NCI-H2107 treated with DMSO at 0.1 percent for 48 hours (cell line): ENCODE measurements at regions not wholly inside any gene's neighbourhood (a gene's known extent, or its start where the extent isn't known, plus 50 kb on each side); places are given as distances from the start of the nearest gene placed in this dataset.
A peak's percentile ranks its signal among the peaks of the same experiment; 100 is the strongest.

Experiments
- DNase-seq: peaks from one replicate; lab custom pipeline; 2025; ENCODE audit not compliant: unreplicated experiment; lab: John Stamatoyannopoulos, UW

DNA sequence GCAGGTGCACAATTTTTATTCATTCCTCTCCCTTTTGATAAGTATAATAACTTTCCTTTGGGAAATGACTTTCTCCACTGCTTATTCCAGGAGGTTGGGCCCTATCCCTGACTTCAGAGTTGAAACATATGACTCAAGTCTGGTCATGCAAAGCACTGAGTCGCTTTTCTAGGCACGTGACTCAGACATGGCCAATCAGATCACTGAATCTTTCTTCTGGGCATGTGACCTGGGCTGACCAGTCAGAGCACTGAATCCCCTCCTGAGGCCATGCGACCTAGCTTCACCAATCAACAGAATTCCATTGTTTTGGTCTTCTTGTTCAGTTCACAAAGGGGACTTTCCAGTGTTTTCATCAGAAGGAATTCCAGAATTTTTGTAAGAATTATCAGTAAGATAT is 377.1 kb upstream of the KITLG start:
- no peak for DNase-seq

DNA sequence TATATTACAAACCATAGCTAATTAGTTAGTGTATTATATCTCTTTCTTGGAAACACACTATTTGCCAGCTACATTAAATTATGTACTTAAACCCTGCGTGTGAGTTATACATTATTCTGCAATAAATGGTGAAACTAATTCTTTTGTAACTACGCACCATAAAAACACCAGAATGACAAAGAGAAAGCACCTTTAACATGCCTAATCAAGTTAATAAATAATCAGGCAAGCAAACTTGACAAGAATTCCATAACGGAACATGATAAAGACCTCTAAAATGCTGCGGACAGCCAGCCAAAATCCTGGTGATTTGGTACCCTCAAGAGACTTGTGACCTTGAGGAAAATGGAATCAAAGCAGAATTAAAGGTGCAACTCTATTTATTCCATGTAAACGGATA is 375.3 kb upstream of the KITLG start:
- DNase-seq, result no peak

DNA sequence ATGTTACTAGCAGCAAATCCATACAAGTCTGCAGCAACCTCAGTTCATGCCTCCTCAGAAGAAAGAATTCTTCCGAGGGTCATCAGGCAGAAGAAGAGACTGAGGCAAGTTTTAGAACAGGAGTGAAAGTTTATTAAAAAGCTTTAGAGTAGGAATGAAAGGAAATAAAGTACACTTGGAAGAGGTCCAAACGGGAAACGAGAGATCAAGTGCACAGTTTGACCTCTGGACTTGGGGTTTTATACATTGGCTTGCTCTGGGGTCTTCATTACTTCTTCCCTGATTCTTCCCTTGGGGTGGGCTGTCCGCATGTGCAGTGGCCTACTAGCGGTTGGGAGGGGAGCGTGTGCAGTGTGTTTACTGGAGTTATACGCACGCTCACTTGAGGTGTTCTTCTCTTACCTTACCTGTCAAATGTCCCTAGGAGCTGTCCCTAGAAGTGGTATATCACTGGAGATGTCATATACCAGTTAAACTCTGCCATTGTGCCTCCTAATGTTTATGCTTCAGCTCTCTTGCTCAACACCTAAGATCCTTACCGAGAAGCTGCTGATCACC is 372.8 kb upstream of the KITLG start:
- no peak for DNase-seq

DNA sequence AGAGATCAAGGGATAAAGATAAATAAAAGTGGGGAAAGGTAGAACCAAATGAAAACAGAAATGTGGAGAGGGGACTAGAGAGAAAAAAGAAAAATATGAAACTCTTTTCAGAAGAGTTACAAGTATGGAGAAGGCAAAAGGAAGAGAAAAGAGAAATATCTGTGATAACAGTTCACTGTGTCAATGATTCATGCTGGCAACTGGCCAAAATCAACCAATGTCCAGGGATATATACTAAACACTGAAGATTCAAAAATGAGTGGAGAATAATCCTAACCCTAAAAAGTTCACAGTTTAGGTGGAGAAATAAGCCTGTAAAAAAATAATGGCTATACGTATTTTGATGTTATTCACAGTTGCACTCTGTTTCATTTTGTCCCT is 372.3 kb upstream of the KITLG start:
- no peak for DNase-seq

DNA sequence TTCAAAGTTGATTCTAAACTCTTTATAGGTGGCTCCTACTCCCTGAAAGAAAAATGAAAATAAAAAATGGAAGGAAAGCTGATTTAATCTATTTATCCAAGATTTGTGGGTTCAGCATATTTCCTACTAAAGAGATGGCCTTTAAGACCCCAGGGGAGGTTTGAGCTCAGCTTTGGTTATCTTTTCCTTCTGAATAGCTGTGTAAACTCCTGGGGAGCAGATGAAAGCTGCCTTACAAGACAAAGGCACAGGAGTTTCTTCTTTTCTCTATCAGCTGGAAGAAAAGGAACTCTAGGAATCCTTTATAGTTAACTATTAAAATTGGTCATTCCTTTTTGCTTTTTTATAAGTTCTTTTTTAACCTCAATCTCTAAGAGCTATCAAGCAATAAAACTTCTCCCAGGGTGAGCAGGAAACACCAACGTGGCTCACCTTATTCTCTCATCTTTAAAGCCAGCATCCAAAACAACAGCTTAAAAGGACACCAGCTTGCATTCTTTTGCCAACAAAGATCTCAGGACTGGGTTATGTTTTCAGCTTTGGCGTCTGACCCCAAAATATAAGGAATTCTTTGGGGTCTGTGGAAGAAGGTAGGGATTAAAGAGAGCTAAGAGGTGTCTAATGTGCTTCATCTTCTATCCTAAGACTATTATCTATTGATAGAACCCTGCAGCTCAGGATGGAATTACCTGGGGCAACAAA is 371.7 kb upstream of the KITLG start:
- DNase-seq, result no peak

DNA sequence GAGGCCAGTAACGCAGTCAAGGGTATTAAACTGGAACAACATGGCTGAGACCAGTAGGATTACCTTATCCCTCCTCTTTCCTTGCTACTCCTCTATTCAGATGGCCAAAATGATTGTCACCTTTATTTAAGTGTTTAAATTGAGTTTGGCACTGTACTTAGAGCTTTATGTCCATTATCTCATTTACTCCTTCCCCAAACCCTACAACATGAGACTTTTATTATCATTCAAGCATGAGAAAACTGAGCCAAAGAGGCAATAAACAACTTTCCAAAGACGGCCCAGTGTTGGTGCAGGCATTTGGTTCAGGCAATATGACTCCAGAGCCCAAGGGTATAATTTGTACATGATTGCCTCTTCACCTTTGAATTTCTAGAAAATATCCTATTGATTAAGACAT is 370.9 kb upstream of the KITLG start:
- DNase-seq, result peak; percentile 92

DNA sequence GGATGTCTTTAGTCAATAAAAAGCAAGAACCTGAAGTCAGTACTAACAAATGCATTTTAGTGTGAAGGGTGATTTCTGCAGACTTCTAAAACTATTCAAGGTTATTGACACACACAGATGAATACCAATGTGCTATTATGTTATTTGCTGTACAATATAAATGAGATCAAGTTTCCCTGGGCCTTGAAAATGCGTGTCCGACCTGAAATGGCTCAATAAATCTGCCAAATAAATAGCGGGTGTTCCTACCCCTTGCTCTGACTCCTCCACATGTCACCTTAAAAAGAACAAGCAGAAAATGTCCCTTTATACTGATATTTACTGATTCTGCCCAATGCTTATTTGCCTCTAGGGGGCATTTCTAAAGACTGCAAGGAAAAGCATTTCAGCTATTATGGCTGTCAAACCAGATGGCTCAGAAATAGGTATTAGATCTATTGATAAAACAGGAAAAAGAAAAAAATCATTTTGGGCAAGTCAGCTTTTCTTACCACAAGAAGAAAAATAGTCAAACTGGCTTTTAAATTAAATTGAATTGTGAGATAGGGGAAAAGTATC is 367.3 kb upstream of the KITLG start:
- DNase-seq, result no peak

DNA sequence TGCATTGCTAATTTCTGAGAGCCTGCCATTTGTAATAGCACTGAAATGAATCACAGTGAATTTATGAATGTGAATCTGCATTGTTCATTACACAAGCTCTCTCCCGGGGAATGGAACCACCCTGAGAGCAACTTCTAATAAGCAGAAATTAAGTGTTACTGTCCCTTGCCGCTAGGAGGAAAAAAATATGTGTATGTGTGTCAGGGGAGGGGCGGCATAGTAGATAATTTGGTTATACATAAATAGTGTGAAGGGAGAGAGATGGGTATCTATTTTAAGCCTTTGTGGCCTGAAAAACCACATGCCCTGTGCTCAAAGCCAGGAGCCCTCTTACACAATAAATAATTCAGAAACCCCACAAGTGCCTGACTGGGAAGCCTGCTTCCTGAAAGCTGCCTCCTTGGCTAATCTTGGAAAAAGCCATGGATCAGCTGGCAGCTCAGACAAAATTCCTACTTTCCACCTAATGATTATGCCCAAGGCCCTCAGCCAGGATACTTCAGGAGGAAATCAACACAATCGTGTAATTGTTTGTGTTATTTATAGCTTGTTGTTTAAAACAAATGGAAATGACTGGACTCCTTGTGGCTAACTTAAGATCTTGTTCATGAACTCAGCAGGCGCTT is 366.2 kb upstream of the KITLG start:
- peak; percentile 78 for DNase-seq

DNA sequence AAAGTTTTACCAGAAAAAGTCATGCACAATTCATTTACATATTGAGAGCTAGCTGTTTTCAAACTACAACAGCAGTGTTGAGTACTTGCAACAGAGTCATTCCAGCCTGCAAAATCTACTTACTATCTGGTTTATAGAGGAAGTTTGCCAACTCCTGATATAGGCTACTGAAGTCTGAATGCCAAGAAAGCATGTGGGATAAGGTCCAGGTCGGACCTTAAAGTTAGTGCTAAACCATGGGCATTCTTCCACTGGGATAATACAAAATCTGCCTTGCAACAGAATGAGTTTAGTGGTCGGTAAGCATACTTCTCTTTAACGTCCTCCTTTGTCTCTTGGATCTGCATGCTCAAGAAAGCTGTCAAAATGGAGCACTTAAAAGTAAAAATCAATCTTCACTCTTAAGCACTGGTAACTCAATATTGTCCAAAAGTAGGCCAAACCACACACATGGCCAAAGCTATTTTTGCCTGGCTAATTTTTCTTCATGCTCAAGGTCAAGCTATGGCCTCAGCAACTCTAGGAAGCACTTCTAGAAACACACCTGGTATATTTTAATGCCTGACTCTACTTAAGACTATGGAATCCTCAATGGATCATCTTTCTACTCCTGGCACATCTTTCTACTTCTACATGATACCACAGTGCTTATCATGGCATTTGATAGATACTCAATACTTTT is 364.9 kb upstream of the KITLG start:
- no peak for DNase-seq

DNA sequence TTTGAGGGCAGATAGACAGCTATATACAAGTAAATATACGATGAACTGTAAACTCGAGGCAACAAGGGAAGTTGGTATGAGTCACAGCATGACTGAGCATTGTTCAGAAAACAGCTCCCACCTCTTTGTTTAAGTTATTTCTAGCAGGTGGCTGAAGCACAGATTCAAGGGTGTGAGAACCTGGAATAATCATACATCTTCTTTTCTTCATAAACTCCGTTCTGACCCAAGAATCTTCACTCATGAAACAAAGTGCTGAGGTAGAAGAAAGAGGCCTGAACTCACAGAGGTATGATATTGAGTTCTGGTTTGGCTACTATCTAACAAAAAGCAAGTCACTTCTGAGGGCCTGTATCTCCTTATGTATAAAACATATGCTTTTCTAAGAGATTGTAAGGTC is 364.1 kb upstream of the KITLG start:
- DNase-seq, result no peak

DNA sequence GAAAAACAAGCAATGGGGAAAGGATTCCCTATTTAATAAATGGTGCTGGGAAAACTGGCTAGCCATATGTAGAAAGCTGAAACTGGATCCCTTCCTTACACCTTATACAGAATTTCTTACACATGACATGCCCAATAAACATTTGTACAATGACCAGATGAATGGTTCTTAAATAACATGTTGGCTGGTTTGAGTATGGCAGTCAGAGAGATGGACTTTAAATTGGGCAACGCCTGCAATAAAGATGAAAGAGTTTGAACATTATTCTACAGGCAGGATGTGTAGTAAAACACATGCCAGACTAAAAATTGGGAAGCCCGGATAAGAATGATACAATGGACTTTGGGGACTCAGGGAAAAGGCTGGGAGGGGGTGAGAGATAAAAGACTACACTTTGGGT is 360.6 kb upstream of the KITLG start:
- no peak for DNase-seq

DNA sequence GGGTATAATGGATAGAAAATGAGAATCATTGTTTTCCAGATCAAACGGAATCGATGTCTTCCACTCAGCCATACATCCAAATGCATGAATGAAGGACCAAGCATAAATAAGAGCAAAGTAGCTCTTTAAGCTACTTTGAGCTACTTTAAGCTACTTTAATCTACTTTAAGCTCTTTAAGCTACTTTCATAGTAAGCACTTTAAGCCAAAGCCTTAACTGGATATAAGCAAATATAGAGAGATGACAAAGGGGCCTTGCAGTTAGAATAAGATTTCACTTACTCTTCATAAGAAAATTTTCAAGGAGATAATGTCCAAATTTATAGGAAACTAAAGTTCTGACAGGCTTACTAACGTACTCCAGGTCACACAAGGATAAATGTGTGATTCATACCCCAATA is 355.6 kb upstream of the KITLG start:
- DNase-seq, result no peak

DNA sequence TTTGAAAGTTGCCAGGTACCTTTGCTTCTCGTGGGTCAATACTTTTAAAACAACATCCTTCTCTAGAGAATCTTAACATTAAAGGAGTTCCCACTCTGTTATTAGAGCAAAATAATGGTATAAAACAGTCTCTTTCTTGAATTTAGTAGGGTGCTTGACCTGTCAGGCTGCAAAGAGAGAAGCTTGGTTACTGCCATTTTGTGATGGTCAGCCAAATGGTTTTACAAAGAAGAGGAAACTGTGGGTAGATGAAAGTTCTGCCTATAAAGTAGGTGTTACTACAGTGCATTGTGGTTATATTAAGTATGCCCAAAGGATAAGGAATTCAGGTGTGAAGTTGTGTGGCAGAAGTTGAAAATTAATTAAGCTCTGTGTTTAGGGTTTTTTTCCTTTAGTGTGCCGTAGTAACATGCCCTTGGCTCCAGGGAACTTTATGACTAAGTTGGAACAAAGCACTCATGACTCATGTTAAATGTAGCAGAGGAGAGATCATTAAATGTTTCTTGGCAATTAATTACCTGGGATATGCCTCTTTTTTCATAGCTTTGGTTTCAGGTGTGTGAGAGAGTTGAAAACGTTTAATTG is 354.0 kb upstream of the KITLG start:
- no peak for DNase-seq

DNA sequence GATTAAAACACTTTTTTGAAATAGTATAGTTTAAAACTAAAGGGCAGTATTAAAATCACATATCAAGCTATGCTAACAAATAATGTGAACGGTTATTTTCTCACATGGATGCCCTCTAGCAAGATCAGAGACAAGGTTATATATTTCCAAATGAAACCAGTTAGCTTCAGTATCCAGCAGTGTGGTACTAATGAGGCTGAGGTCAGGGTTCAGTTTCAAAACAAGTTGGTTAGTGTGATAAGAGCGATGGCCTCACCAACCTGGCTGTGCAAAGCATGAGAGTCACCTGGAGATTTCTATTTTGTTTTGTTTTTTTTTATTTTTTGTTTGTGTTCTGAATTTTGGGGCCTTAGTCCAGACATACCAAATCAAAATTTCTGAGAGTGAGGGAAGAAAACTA is 352.2 kb upstream of the KITLG start:
- DNase-seq, result no peak

DNA sequence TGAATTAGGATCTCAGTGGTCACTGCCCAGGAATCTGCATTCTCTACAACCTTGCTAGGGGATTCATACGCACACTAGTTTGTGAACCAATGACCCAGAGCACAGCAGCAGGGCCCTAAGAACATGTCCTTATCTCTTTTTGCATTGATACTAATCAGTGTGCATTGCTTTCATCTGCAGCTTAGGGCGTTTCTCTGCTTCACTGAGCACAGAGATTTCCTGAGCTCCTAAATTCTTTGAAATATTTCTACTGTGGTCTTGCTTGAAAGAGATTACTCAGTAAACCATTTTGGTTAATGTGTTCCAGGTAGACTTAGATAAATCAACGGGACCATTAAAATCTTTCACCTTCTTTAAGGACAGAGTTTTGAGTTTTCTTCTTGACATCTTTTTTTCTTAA is 351.3 kb upstream of the KITLG start:
- DNase-seq, result no peak

DNA sequence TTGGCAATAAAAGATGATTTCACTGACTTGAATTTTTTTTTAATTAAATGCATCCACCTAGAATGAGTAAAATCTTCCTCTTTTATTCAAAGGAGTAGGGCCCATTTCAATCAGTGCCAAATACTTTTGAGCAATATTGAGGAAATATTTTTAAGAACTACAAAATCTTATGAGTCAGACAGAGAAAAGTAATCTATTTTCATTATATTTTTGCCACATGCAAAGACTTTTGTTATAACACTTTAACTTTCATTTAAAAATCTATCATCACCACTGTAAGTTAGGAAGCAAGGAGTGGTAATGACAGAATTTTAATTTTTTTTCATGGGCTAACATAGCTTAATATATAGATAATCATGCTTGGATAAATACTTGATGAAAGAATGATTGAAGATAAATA is 345.2 kb upstream of the KITLG start:
- DNase-seq, result no peak

DNA sequence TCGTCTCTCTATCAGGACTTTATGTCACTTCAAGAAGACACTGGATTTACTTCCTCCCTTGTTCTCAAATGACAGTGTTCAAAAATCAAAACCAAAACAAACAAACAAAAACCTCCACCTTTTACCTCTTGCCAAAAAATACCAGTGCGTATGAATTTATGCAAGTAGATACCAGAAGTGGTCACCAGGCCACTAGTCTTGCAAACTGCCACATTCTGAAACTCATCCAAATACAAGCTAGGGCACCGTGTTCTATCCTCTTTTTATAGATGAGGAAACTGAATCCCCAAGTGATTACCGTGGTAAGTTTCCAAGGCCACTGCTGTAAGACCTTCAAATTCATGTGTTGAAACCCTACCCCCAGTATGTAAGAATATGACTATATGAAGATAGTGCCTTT is 343.9 kb upstream of the KITLG start:
- no peak for DNase-seq

DNA sequence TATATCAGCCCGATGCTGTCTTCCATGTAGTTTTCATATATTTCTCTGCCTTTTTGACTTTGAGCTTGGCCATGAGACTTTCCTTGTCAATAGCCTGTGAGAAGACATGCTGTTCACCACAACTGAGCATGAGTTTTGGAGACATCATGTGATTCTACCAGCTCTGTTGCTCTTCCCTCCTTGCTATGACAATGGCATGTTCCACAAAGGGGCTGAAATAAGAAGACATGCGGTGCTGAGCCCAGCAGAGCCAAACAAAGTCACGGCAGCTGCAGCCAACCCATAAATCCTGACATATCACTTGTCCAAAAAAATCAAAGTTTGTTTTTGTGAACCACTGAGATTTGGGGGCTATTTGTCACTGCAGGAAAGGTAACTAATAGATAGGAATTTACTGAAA is 343.4 kb upstream of the KITLG start:
- no peak for DNase-seq

DNA sequence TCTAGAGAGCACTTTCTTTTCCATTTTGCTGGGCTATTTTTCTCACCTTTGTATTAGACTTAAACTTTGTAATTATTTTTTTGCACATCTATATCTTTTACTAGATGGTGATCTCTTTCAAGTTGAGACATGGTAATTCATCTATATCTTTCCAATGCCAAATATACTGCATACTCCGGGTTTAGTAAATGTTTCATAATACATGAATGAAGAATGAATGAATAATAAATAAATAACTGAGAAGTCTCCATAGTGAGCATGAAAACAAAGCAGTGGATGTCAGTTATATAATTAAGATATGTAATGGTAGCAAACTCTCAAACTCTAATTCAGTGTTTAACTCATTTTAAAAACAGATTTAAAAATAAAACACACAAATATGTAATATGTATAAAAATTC is 342.5 kb upstream of the KITLG start:
- DNase-seq, result no peak

DNA sequence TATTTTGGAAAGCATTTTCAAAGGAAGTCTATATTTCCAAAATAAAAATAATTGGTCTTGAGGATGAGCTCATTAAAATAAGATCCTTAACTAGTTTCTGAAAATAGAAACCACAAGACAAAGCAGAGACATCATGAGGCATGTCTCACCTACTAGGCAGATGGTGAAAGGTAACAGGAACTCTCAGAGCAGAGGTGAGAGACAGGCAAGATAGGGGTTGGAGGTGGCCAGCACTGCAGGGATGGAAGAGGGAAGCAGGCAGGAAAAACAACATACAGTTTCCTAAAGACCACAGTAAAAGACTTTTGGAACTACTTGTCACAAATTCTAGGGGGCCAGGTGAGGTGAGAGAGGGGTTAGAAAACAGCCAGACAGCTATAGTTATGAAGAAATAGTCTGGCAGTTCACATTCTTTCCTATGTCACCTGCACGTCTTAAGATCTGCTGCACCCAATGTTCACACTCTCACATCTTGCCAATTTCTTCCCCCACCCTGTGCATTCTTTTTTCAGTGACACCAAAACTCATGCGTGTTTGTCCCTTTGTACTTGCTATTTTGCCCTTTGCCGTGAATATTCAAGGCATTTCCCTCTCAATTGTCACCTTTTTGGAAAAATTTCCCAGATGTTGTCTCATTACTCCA is 341.7 kb upstream of the KITLG start:
- no peak for DNase-seq

DNA sequence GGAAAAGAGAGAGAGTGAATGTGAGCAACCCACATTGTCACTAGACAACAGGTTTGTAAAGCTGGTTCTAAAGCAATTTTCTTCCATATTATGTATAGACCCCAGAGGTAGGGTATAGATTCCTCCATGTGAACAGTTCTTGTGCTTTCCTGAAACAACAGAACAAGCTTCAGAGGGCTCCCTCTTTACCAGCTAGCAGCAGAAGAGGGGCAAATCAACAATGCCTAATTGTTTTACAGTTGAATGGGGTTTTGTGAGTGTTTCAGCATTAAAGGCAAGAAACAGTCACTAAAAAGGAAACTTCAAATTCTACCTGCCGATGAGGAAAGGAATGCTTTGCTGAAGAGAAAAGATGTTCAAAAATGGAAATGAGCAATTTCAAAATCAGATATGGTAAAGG is 341.2 kb upstream of the KITLG start:
- DNase-seq, result no peak
